GM20000 (cell line): ENCODE measurements at regions not wholly inside any gene's neighbourhood (a gene's known extent, or its start where the extent isn't known, plus 50 kb on each side); places are given as distances from the start of the nearest gene placed in this dataset.

Experiments used
- DNase-seq: peaks from one replicate; pipeline ENCODE4 v3.0.0; 2012; ENCODE audit warnings: low spot score
- TF ChIP-seq, protein P1 (sequence below): IDR thresholded peaks from 2 replicates; pipeline ENCODE4 v1.5.1; 2012; ENCODE audit warnings: mild to moderate bottlenecking, control low read depth; ENCODE audit errors: extremely low read depth, missing control alignments

- TF ChIP-seq, protein P1, sequence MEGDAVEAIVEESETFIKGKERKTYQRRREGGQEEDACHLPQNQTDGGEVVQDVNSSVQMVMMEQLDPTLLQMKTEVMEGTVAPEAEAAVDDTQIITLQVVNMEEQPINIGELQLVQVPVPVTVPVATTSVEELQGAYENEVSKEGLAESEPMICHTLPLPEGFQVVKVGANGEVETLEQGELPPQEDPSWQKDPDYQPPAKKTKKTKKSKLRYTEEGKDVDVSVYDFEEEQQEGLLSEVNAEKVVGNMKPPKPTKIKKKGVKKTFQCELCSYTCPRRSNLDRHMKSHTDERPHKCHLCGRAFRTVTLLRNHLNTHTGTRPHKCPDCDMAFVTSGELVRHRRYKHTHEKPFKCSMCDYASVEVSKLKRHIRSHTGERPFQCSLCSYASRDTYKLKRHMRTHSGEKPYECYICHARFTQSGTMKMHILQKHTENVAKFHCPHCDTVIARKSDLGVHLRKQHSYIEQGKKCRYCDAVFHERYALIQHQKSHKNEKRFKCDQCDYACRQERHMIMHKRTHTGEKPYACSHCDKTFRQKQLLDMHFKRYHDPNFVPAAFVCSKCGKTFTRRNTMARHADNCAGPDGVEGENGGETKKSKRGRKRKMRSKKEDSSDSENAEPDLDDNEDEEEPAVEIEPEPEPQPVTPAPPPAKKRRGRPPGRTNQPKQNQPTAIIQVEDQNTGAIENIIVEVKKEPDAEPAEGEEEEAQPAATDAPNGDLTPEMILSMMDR = no peak
- DNase-seq = no peak
Measured at GRCh38 chr17:71987634-71988033, 133.2 kb upstream of the SOX9 start.

- DNase-seq = no peak
- TF ChIP-seq, protein P1 = no peak
Measured at GRCh38 chr17:71989117-71989516, 131.7 kb upstream of the SOX9 start.

DNA sequence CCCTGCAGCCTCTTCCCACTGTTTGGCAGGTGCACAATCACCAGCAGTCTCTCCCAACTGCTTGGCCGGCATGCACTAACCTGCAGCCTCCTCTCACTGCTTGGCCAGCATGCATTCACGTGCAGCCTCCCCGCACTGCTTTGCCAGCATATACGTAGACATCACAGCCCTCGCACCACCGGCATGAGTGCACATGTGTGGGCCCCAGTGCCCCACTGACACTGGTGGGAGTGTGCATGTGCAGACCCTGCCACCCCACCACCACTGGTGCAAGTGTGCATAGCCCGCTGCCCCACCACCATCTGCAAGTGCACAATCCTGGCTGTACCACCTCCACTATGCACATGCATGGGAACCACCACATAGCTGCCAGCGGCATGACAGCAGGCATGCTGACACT, 127.5 kb upstream of the SOX9 start:
- TF ChIP-seq, protein P1 = no peak
- no peak for DNase-seq

- no peak for DNase-seq
- TF ChIP-seq, protein P1 = no peak
Measured at GRCh38 chr17:71995590-71995989, 125.2 kb upstream of the SOX9 start.

DNA sequence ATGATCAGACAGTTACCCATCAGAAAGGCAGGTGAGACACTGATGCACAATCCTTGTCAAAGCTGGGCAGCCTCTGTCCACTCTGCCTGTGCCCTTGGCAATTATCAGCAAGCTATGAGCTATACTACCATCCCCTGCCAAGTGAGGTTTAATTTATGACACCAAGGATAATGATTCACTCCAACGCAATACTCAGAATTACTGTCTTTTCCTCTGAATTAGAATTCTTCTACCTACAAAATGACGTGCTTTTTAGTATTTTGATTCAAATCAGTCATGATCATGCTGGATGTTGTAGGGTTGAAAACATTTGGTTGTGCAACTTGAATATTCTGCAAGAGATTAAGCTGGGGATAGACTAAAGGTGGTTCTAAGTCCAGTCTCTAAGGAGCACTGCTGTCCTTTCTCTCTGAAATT, 116.8 kb upstream of the SOX9 start:
- TF ChIP-seq, protein P1 = no peak
- no peak for DNase-seq

- TF ChIP-seq, protein P1 = no peak
- peak; percentile 18 for DNase-seq
Measured at GRCh38 chr17:72004611-72005331, 116.0 kb upstream of the SOX9 start.

GRCh38 chr17:72005332-72006163, 115.3 kb upstream of the SOX9 start:
- TF ChIP-seq, protein P1 = no peak
- peak; percentile 14 for DNase-seq
